Activated naive CD4-positive, alpha-beta T cell treated with anti-CD3 and anti-CD28 coated beads, Interleukin-2, amount 50 U/mL, for 16 hours (primary cell): ENCODE measurements at regions not wholly inside any gene's neighbourhood (a gene's known extent, or its start where the extent isn't known, plus 50 kb on each side); places are given as distances from the start of the nearest gene placed in this dataset.
"Not testable (repeated sequence)": the region's sequence is repeated elsewhere in the genome, so short reads cannot be mapped to it uniquely, and the experiment has no call there.

Source experiments
- DNase-seq: peaks from one replicate; pipeline ENCODE4 v3.0.0-alpha.2; 2020

DNA sequence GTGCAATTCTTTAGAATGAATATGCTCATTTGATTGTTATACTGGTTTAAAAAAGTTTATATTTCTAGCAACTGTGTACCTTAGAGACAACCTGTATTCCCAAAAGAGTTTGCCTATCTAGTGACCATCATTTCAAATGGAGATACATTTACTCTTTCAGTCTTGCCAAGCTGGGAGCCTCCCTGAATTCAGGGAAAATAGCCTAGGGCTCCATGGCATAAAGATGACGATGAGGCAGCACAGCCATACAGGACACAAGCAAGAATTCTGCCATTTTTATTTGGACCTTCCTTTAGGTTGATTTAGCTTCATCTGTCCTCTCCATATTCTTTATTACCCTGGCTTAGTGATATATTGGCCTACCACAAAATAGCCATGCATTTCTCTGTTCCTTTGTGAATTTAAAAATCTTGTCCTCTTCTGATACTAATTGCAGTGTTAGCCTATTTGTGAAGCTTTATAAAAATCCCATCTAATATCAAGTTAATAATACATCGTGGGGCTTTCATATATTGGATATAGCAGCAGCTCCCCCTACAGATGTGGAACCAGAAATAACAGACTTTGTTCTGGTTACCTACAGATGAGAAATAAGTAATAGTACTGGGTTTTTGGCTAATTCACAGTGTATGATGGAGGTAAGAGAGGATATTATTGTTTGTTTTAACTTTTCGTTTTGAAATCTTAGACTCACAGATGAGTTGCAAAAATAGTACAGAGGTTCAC lies 1661.9 kb upstream of the PIK3C3 start:
- no peak for DNase-seq

DNA sequence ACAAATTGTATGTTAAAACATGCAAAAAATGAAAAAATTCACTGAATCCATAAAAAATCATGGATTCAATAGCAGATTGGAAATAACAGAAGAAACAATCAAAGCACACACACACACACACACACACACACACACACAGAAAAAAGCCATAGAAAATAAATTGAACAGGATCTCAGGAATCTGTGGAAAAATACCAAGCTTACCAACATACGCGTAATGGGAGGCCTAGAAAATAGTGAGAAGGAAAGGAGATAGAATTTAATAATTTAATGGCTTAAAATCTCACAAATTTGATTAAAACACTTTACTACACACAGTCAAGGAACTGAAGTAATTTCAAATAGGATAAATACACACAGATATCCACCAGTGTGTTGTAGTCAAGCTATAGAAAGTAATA lies 1671.5 kb upstream of the PIK3C3 start:
- no peak for DNase-seq

DNA sequence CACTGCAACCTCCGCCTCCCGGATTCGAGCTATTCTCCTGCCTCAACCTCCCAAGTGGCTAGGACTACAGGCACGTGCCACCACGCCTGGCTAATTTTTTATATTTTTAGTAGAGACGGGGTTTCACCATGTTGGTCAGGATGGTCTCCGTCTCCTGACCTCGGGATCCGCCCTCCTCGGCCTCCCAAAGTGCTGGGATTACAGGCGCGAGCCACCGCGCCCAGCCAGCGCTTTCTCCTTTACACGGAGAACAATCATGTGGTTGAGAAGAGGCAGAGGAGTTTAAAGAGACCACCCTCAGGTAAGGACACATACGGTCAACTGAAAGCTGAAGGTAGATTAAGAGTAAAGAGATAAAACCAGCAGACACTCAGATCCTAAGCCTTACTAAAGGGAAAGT lies 1673.7 kb upstream of the PIK3C3 start:
- not testable (repeated sequence) for DNase-seq

DNA sequence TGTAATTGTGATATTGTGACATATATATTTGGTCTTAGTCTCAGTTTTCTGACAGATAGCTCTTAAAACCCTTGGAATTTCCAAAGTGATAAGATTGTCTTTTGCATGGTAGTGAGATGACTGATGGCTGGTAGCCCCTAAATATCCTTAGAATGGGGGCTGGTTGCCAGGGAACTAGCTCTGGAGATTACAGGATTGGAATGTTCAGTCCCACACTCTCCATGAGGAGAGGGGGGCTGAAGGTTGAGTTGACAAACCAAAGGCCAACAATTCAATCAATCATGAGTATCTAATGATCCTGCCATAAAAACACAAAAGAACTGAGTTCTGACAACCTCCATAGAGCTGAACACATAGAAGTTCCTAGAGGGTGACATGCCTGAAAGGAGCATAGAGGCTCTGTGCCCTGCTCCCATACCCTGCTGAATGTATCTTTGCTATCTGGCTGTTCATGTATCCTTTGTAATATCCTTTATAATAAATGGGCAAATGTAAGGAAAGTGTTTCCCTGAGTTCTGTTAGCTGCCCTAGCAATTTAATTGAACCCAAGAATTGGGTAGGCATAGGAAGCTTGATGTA lies 1680.3 kb upstream of the PIK3C3 start:
- DNase-seq = no peak

DNA sequence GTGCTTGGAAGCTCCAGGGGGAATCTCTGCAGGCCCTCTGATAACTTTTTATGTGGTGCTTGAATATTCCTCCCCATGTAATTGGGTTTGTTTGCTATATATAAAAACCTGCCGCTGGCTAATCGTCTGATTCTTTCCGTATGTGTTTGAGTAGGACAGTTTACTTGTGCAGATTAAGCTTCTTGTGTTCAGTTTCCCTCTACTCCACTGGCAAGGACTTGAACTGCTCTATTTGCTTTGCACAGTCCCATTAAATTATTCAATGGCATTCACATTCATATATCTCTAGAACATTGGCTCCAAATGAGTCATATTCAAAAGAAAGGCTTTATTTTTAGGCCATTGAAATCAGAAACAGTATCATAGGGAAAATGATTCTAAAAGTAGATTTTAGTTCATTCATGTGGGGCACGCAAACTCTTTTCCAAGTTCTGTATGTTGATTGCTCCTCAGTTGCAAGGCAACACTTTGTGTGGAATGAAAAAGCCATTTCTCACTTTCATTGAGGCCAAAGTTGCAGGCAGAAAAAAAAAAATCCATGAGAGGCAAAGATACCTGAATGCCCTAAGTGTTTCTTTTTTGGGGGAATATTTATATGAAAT lies 1682.3 kb upstream of the PIK3C3 start:
- DNase-seq = no peak

DNA sequence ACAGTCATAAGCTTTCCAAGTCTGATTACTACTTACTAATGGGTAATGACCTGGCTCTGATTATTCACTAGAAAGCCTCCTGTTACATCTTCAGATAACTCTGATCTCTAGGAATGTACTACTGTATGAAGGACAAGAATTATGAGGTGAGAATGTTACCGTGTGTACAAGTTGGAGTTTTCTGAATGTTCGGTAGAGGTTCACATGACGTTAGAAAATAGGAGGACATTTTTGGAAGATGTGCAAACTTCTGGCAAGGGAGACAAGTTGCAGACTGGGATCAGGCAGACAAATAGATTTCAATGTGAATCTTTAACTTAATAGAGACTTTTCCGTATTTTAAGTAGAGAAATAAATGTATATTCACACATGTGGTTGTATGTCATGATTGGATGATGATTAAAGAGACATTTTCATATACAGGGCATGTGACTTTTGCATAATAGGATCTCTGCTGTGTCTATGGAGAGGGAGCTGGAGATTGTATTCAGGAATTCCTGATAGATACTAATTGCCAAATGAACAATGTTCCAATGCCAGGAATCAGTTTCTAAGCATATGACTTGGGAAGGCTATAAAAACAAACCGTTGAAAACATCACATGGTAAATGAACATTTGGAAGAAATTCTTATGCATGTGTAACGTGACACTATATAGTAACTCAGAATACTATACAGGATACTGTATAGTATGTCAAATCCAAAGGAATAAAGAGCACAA lies 1695.8 kb upstream of the PIK3C3 start:
- DNase-seq = no peak

DNA sequence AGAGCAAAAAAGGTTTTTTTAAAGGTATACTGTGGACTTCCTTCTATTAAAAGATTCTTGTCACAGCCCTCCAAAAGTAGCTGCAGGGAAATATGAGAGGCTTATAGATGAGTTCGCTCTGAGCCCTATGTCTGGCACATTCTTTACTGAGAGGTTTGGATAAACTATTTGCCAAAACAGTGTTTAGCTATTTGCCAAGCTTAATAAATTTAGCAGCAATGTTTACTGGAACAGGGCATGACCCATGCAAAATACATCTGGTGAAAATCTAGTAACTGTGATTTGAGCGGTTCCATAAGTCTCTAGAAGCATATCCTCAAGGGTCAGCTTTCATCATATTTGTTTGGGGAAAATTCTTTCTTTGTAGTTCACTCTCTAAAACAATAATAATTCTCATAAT lies 1696.7 kb upstream of the PIK3C3 start:
- DNase-seq = no peak

DNA sequence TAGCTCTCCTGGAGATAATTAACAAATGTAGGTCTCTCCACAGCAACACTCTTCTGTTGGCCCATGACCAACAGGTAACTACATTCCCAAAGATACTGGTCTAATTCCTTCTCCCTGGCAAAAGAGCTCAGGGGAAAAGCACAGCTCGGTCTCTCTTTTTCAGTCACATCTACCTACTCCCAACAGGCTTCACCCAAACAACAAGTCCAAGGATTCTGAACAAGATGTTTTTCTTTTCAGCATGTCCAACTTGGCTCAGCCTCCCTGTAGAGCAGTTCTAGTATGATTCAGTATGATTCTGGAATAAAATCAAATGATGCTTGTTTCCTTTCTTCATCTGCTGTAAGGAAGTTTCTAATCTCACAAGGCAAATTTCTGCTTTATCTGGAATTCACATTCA lies 1704.8 kb upstream of the PIK3C3 start:
- no peak for DNase-seq

DNA sequence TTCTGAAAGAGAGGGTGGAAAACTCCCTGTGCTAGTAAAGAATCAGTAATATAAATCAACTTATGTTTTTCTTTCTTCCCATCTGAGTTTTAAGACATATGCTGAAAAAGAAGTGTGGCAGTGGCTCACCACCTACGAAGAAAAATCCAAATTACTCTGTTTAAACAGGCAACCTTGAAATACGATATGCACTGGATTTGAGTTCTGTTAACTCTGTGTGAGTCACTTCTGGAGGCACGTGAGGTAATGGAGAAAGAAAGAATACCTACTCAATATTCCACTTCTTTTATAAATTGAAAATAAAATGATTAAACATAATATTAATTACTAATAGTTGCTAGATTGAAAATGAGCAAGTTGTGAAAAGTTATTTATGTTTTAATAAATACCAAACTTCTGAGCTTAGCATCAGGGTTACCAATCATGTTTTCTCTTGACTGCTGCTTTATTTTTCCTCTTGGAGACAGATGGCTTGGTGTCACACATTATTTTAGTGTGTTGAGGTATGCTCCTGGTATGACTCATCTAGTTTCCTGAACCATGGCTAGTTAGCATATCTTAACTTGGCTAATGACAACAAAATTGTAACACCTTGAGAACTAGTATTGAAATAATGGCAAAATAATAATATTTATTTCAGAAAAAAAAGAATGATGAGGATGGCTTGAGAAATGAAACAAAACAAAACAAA lies 1705.5 kb upstream of the PIK3C3 start:
- no peak for DNase-seq

DNA sequence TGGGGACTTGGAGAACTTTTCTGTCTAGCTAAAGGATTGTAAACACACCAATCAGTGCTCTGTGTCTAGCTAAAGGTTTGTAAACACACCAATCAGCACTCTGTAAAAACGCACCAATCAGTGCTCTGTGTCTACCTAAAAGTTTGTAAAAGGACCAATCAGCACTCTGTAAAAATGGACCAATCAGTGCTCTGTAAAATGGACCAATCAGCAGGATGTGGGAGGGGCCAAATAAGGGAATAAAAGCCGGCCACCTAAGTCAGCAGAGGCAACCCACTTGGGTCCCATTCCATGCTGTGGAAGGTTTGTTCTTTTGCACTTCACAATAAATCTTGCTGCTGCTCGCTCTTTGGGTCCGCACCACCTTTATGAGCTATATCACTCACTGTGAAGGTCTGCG lies 1709.4 kb upstream of the PIK3C3 start:
- not testable (repeated sequence) for DNase-seq

DNA sequence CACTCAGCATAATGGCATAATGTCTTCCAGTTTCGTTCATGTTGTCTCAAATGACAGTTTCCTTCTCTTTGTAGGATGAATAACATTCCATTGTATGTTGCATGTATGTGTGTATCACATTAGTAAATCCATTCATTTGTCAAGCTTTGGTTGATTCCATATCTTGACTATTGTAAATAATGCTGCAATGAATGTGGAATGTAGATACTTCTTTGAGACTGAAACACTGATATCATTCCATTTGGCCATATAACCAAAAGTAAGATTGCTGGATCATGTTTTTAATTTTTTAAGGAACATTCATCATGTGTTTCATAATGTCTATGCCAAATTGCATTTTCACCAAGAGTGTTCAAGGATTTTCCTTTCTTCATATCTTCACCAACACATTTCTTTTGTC lies 1711.4 kb upstream of the PIK3C3 start:
- no peak for DNase-seq

DNA sequence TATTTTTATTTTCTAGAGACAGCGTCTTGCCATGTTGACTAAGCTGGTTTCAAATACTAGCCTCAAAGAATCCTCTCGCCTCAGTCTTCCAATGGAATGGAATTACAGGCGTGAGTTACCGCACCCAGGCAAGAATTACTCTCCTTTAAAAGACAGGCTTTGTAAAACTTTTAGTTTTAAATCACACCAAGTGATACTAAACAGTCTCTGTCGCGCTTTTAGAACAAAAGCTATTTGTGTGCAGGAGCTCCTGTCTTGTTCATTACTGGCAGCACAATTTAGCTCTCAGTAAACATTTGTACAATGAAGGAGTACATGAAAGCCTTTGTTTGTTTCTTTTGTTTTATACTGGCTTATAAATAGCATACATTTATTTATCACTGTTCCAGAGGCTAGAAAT lies 1719.2 kb upstream of the PIK3C3 start:
- DNase-seq = no peak

DNA sequence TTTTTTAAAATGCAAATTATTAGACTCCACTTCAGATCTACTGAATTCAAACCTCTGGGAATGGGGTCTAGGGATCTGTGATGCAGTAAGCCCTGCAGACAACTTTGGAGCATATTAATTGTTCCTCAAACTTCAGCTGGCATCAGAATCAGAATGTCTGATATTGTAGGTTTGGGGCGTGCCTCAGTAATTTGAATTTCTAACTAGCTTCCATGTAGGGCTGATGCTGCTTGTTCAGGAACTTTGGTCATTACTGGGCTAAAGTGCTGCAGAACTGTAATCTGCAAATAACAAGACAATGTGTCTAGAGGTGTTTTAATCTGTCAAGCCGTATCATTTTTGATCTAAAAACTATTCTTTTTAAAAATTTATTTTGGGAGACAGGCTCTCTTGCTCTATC lies 1719.7 kb upstream of the PIK3C3 start:
- no peak for DNase-seq

DNA sequence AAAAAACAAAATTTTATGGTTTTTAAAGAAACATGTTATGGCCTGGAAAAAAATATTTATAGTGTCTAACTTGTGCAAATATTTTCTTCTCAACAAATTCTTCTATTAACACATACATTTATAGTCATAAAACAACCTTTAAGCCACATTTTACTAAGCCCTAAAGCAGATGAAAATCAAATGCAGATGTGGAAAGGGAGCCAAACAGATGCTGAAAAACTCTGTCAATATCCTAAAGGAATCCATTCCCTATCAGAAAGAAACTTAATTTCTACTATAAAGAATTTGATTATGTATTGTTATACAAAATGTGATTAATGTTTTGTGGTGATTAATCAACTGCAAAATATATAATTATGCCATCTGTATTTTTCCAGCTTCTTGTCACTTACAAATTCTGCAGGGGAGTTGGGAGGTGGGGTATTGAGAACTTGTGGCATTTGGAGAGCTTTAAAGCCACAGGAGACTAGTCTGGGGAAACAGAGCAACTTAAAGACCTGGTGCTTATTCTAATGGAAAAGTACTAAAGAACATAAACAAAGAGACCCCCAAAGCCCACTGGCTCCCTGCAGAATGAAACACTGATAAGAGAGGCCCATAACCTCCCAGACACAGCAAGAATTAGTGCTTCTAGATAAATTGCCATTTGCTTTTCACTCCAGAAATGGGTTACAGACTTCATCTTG lies 1721.0 kb upstream of the PIK3C3 start:
- no peak for DNase-seq

DNA sequence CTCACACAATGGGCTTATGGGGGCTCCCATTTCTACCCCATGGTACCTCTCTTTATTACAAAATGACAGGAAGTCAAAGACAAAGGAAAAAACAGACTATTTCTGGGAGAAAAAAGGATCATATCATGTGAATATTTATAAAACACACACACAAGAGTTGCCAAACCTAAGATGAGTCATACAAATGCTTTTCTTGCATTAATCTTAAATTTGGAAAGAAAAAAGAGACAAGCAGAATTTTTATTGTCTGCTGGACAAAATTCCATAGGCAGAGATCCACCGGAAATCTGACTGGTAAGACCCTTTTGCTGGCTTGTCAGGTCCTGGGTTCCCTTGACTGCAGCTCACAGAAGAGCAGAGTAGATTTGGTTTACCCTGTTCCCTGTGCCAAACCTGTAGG lies 1732.3 kb upstream of the PIK3C3 start:
- no peak for DNase-seq

DNA sequence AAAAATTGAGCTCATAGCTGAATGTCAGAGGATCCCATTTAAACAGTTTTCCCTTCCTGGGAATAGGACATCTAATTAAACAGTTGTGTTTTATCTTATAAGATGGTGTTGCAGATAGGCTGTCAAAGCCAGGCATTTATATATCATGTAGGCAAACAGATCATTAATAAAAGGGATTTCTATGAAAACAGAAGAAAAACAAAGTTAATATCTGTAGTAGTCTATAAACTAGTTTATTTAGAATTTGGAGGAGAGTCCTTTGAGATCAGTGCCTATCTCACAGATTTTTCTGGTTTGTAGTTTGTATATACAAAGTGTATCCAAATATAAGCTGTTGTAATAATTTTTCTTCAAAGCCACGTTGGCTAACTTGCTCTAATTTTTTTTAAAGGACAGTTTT lies 1738.2 kb upstream of the PIK3C3 start:
- DNase-seq = no peak

DNA sequence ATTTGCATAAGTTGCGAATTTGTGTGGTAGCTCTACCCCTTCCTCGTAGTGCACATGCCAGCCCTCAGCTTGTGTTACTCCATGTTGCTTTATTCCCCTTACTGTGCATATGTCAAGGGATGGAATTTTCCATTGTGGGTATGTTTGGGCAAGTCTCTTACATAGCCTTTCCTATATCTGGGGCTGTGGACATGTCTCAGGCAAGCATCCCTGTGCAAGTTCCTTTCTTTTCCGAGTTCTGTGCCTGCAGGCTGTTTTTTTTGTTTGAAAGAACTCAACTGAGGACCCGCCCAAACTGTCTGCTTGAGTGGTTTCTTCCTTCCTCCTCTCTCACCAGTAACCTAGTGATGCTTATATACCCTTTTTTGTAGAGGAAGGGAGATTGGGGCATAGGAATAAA lies 1739.1 kb upstream of the PIK3C3 start:
- DNase-seq = no peak

DNA sequence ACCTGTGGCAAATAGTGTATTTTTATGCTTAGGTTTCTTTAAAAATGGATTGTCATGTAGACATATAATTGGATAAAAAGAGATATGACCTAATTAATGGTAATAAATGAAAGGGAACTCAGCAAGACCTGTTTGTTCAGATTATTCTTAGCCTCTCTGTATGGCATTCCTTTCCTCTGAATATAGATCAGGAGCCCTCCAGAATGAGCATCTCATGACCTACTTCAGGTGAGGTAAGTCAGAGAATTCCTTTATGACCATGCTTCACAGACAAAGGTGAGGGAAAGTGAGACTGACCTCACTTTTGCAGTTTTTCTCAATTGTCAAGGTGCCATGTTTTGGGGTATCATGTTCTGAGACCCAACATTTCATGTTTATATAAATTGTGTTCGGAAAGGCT lies 1744.3 kb upstream of the PIK3C3 start:
- DNase-seq = no peak

DNA sequence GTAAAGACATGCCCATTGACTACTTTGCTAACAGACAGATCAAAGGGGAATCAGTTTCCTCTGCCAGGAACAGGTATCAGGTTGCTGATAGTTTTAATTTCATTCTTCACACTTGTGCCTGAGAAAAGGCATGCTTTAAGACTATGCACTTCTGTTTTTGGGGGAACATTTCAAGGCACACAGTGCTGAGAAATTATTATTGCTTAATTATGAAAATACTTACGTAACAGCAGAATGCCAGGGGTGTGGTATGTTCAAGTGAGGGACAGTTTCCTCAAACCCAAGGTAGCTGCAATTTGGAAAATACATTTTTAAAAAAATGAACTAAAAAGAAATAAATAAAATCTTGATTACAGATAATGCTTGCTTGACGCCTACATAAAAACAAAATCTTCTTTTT lies 1746.1 kb upstream of the PIK3C3 start:
- no peak for DNase-seq

DNA sequence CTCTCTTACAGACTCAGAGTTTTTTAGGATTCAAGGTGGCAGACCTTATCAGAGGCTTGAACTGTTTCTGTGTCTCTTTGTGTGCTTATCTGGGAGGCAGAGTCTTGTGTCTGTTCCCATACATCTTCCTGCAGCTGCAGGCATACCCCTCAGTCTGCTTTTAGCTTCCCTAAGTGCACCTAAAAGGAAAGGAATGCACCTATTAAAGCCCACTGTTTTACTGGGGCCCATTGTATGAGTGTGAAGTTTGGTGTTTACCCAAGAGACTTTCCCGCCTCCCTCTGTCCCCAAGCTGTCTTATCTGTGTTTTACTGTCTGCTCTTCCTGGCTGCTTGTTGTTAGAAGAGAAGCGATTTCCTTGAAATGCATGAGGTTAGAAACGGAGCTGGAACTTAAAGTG lies 1757.3 kb upstream of the PIK3C3 start:
- DNase-seq = no peak

DNA sequence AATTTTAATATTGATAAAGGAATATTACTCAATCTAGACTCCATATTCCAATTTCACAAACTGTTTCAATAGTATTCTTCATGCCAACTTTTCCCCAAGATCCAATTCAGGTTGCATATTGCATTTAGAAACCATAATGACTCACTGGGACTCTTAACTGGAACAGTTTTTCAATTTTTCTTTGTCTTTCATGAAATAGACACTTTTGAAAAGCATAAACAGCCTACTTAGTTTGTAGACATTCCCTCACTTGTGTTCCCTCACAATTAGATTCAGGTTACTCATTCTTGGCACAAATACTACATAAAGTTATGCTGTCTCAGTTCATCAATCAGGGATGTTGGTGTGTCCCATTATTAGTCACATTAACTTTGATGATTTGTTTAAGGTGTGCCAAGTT lies 1768.4 kb upstream of the PIK3C3 start:
- DNase-seq = no peak

DNA sequence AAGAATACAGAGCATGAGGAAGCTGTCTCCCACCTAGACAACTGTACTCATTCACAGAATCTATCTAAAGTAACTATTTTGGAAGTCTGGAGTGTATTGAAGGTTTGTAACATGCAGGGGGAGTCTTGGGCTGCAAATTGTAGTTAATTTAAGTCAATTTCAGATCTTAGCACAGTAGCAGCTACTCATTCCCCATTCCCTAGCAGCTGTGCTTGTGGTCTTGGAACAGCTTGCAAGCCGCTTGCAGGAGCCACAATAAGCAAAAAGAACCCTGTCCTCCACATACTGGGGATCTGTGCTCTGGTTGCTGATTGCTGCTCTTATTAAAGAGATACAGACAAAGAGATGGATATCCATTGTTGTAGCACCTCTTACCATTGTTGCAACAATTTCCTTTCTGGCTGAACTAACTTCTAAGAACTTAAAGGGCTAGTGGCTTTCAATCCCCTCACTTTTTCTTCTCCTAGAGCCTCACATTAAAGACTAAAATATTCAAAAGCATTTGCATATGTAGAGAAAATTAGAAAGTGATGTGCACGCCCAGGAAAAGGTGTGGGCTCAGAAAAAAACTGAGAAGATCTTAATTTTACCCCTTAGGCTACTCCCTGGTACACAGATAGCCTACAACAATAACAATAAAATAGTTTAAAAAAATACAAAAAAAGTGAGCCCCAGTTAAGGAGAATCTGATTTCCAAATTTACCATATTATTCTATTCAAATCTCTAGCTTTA lies 1775.1 kb upstream of the PIK3C3 start:
- DNase-seq = no peak
